Suprapubic skin (tissue), 4 donors: ENCODE measurements at regions not wholly inside any gene's neighbourhood (a gene's known extent, or its start where the extent isn't known, plus 50 kb on each side); places are given as distances from the start of the nearest gene placed in this dataset.

Experiments
- DNase-seq, 2 donors: peaks; one replicate each; pipeline ENCODE4 v3.0.0-alpha.2; 2019; ENCODE audit warnings: low spot score in 2 of 2
- H3K27ac ChIP-seq: fragments of 200-600 bp; sonication (generic); one replicate; pipeline ENCODE4 v1.5.1; 2019
- H3K27me3 ChIP-seq: fragments of 200-600 bp; sonication (generic); one replicate; pipeline ENCODE4 v1.5.1; 2019
- H3K36me3 ChIP-seq: fragments of 200-600 bp; sonication (generic); one replicate; pipeline ENCODE4 v1.5.1; 2019
- H3K4me1 ChIP-seq: fragments of 200-600 bp; sonication (generic); one replicate; pipeline ENCODE4 v1.5.1; 2019
- H3K4me3 ChIP-seq: fragments of 200-600 bp; sonication (generic); one replicate; pipeline ENCODE4 v1.5.1; 2019; ENCODE audit warnings: mild to moderate bottlenecking
- H3K9me3 ChIP-seq: fragments of 200-600 bp; sonication (generic); one replicate; pipeline ENCODE4 v1.5.1; 2019
- CTCF ChIP-seq, 2 donors: fragments of 200-600 bp in 1 of 2; fragments of 450-650 bp in 1 of 2; sonication (generic) in 1 of 2; IDR thresholded peaks; one replicate each; pipeline ENCODE4 v1.5.1; 2016 to 2019; ENCODE audit warnings: antibody characterized with exemption in 2 of 2, mild to moderate bottlenecking in 1 of 2, moderate library complexity in 1 of 2
- EP300 ChIP-seq: sonication (generic); formaldehyde crosslinking; IDR thresholded peaks from one replicate; pipeline ENCODE4 v1.6.1; 2017; ENCODE audit warnings: antibody characterized with exemption
- POLR2A ChIP-seq, 2 donors: fragments of 450-650 bp; IDR thresholded peaks; one replicate each; pipeline ENCODE4 v1.6.1; 2017; ENCODE audit warnings: antibody characterized with exemption in 2 of 2, mild to moderate bottlenecking in 2 of 2, moderate library complexity in 2 of 2
- POLR2AphosphoS5 ChIP-seq, 3 donors: sonication (generic); formaldehyde crosslinking; IDR thresholded peaks; one replicate each; pipeline ENCODE4 v1.6.1; 2017; ENCODE audit warnings: antibody characterized with exemption in 3 of 3
- WGBS: methylation state at CpG from one replicate; pipeline ENCODE4 v1.1.5; 2018; 5-methylcytosine and 5-hydroxymethylcytosine counted together

GRCh38 chr7:117951285-117951684, 78.0 kb upstream of the CTTNBP2 start:
- H3K36me3 ChIP-seq, result no peaks in the 10 kb centered on the region
- no peak for TF ChIP-seq EP300
- no peak for TF ChIP-seq POLR2A (IDR thresholded peaks at IDR 0.05)
- no peak for TF ChIP-seq CTCF (IDR thresholded peaks at IDR 0.05)
- TF ChIP-seq POLR2AphosphoS5 (IDR thresholded peaks at IDR 0.05), result no peak
- H3K27me3 ChIP-seq, result no peaks in the 10 kb centered on the region
- whole genome bisulfite sequencing, result 71% methylated on average over 5 of the region's 5 CpGs
- H3K4me1 ChIP-seq, result peaks cover 4% of the 10 kb centered on the region
- no peak overlapping the region for H3K4me3 ChIP-seq
- H3K9me3 ChIP-seq, result no peaks in the 10 kb centered on the region
- H3K27ac ChIP-seq, result no peak overlapping the region
- no peak for DNase-seq

GRCh38 chr7:117951691-117952280, 78.5 kb upstream of the CTTNBP2 start:
- H3K27ac ChIP-seq, result no peak overlapping the region
- H3K4me1 ChIP-seq, result peaks cover 4% of the 10 kb centered on the region
- H3K36me3 ChIP-seq, result no peaks in the 10 kb centered on the region
- H3K4me3 ChIP-seq, result no peak overlapping the region
- H3K9me3 ChIP-seq, result no peaks in the 10 kb centered on the region
- TF ChIP-seq CTCF (IDR thresholded peaks at IDR 0.05) (no peak), EP300 (no peak), POLR2AphosphoS5 (IDR thresholded peaks at IDR 0.05) (no peak), POLR2A (IDR thresholded peaks at IDR 0.05) (no peak)
- no peaks in the 10 kb centered on the region for H3K27me3 ChIP-seq
- no peak for DNase-seq
- WGBS, result 85% methylated on average over 4 of the region's 4 CpGs

- 76% methylated on average over 4 of the region's 4 CpGs for WGBS
- DNase-seq, result no peak
- Histone ChIP-seq H3K4me1 (peaks cover 4% of the 10 kb centered on the region), H3K27me3 (no peaks in the 10 kb centered on the region), H3K36me3 (no peaks in the 10 kb centered on the region), H3K9me3 (no peaks in the 10 kb centered on the region), H3K27ac (no peak overlapping the region), H3K4me3 (no peak overlapping the region)
- TF ChIP-seq CTCF (IDR thresholded peaks at IDR 0.05) (no peak), EP300 (no peak), POLR2AphosphoS5 (IDR thresholded peaks at IDR 0.05) (no peak), POLR2A (IDR thresholded peaks at IDR 0.05) (no peak)
These were observed 81.8 kb upstream of the CTTNBP2 start for GRCh38 chr7:117955046-117955445.

GRCh38 chr7:117960351-117960750, 87.1 kb upstream of the CTTNBP2 start:
- no peaks in the 10 kb centered on the region for H3K4me1 ChIP-seq

GRCh38 chr7:117961235-117961634, 88.0 kb upstream of the CTTNBP2 start:
- H3K4me3 ChIP-seq, result no peak overlapping the region
- no peaks in the 10 kb centered on the region for H3K9me3 ChIP-seq
- H3K36me3 ChIP-seq, result no peaks in the 10 kb centered on the region
- no peaks in the 10 kb centered on the region for H3K27me3 ChIP-seq
- H3K4me1 ChIP-seq, result no peaks in the 10 kb centered on the region
- no peak overlapping the region for H3K27ac ChIP-seq
- TF ChIP-seq POLR2A (IDR thresholded peaks at IDR 0.05) (no peak), EP300 (no peak), CTCF (IDR thresholded peaks at IDR 0.05) (no peak), POLR2AphosphoS5 (IDR thresholded peaks at IDR 0.05) (no peak)
- DNase-seq, result no peak
- 72% methylated on average over 4 of the region's 4 CpGs for WGBS

More at GRCh38 chr7:117960351-117960750, 87.1 kb upstream of the CTTNBP2 start:
- Histone ChIP-seq H3K27ac (no peak overlapping the region), H3K4me3 (no peak overlapping the region), H3K27me3 (no peaks in the 10 kb centered on the region), H3K36me3 (no peaks in the 10 kb centered on the region), H3K9me3 (no peaks in the 10 kb centered on the region)
- no peak for DNase-seq
- TF ChIP-seq EP300 (no peak), POLR2A (IDR thresholded peaks at IDR 0.05) (no peak), POLR2AphosphoS5 (IDR thresholded peaks at IDR 0.05) (no peak), CTCF (IDR thresholded peaks at IDR 0.05) (no peak)
